HL-60 (cell line): ENCODE measurements at regions not wholly inside any gene's neighbourhood (a gene's known extent, or its start where the extent isn't known, plus 50 kb on each side); places are given as distances from the start of the nearest gene placed in this dataset.

Experiments
- POLR2AphosphoS5 ChIP-seq: IDR thresholded peaks from 2 replicates; pipeline ENCODE4 v1.6.1; 2012; ENCODE audit warnings: low read depth
- SPI1 ChIP-seq: IDR thresholded peaks from 2 replicates; pipeline ENCODE4 v1.6.1; 2012; ENCODE audit warnings: low read depth, mild to moderate bottlenecking, borderline replicate concordance
- TF ChIP-seq, protein P1 (sequence below): IDR thresholded peaks from one replicate; pipeline ENCODE4 v1.5.1; 2011; ENCODE audit warnings: low read length, control low read depth, inconsistent platforms; ENCODE audit not compliant: insufficient read depth

DNA sequence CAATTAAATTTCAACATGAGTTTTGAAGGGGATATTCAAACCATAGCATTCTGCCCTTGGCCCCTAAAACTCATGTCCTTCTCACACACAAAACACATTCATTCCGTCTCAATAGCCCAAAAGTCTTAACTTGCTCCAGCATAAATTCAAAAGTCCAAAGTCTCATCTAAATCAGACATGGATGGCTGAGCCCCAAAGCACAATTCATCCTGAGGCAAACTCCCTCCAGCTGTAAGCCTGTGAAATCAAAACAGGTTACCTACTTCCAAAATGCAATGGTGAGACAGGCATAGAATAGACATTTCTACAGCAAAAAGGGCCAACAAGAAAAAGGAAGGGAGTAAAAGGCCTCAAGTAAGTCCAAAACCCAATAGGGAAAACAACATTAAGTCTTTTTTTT is 245.8 kb downstream of the TTC32 start:
- TF ChIP-seq POLR2AphosphoS5 (no peak), SPI1 (no peak)
- TF ChIP-seq, protein P1, sequence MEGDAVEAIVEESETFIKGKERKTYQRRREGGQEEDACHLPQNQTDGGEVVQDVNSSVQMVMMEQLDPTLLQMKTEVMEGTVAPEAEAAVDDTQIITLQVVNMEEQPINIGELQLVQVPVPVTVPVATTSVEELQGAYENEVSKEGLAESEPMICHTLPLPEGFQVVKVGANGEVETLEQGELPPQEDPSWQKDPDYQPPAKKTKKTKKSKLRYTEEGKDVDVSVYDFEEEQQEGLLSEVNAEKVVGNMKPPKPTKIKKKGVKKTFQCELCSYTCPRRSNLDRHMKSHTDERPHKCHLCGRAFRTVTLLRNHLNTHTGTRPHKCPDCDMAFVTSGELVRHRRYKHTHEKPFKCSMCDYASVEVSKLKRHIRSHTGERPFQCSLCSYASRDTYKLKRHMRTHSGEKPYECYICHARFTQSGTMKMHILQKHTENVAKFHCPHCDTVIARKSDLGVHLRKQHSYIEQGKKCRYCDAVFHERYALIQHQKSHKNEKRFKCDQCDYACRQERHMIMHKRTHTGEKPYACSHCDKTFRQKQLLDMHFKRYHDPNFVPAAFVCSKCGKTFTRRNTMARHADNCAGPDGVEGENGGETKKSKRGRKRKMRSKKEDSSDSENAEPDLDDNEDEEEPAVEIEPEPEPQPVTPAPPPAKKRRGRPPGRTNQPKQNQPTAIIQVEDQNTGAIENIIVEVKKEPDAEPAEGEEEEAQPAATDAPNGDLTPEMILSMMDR, result no peak
